NCI-H82 treated with DMSO at 0.1 percent for 48 hours (cell line): ENCODE measurements at regions not wholly inside any gene's neighbourhood (a gene's known extent, or its start where the extent isn't known, plus 50 kb on each side); places are given as distances from the start of the nearest gene placed in this dataset.
A peak's percentile ranks its signal among the peaks of the same experiment; 100 is the strongest.

Experiments used
- DNase-seq: peaks from one replicate; lab custom pipeline; 2025; ENCODE audit not compliant: unreplicated experiment; lab: John Stamatoyannopoulos, UW

- peak; percentile 10 for DNase-seq
Measured at GRCh38 chr6:99219788-99220187, 129.7 kb downstream of the FAXC start.

GRCh38 chr6:99216959-99217358, 132.5 kb downstream of the FAXC start:
- DNase-seq, result no peak

GRCh38 chr6:99195986-99196655, 153.4 kb downstream of the FAXC start:
- no peak for DNase-seq

- DNase-seq, result no peak
Measured at GRCh38 chr6:99192561-99192960, 156.9 kb downstream of the FAXC start.

GRCh38 chr6:99189823-99190721, 159.4 kb downstream of the FAXC start:
- DNase-seq, result no peak

- no peak for DNase-seq
Measured at GRCh38 chr6:99187429-99187828, 162.0 kb downstream of the FAXC start.

- no peak for DNase-seq
Measured at GRCh38 chr6:99186417-99186816, 163.1 kb downstream of the FAXC start.

- no peak for DNase-seq
Measured at GRCh38 chr6:99185525-99185924, 163.9 kb downstream of the FAXC start.

- DNase-seq, result no peak
Measured at GRCh38 chr6:99184696-99185095, 164.8 kb downstream of the FAXC start.

GRCh38 chr6:99183066-99183465, 166.4 kb downstream of the FAXC start:
- DNase-seq, result no peak

- no peak for DNase-seq
Measured at GRCh38 chr6:99181174-99181573, 168.3 kb downstream of the FAXC start.

- no peak for DNase-seq
Measured at GRCh38 chr6:99178168-99178567, 171.3 kb downstream of the FAXC start.

GRCh38 chr6:99177736-99178135, 171.7 kb downstream of the FAXC start:
- no peak for DNase-seq

- no peak for DNase-seq
Measured at GRCh38 chr6:99165838-99166237, 183.6 kb downstream of the FAXC start.

- no peak for DNase-seq
Measured at GRCh38 chr6:99152347-99152643, 197.2 kb downstream of the FAXC start.

GRCh38 chr6:99151634-99152346, 197.7 kb downstream of the FAXC start:
- peak; percentile 13 for DNase-seq

- no peak for DNase-seq
Measured at GRCh38 chr6:99148761-99149160, 200.7 kb downstream of the FAXC start.

GRCh38 chr6:99148111-99148510, 200.4 kb upstream of the FBXL4 start:
- peak; percentile 82 for DNase-seq

GRCh38 chr6:99147206-99147605, 199.5 kb upstream of the FBXL4 start:
- no peak for DNase-seq

GRCh38 chr6:99146711-99147110, 199.0 kb upstream of the FBXL4 start:
- peak; percentile 51 for DNase-seq

GRCh38 chr6:99145738-99146137, 198.0 kb upstream of the FBXL4 start:
- DNase-seq, result no peak
